HEK293 (cell line): ENCODE measurements at regions not wholly inside any gene's neighbourhood (a gene's known extent, or its start where the extent isn't known, plus 50 kb on each side); places are given as distances from the start of the nearest gene placed in this dataset.
A peak's percentile ranks its signal among the peaks of the same experiment; 100 is the strongest.

Experiments used
- CTCF ChIA-PET: fragments of 350-600 bp; formaldehyde crosslinking; extraction: SDS; loops from one replicate; lab custom pipeline; 2021; ENCODE audit warnings: antibody characterized with exemption; lab: Yijun Ruan, JAX
- POLR2A ChIA-PET: fragments of 300-600 bp; formaldehyde crosslinking; extraction: SDS; loops from one replicate; lab custom pipeline; 2020; ENCODE audit warnings: antibody characterized with exemption, inconsistent platforms; lab: Yijun Ruan, JAX
- H3K27ac ChIP-seq: fragments of 200-500 bp; sonication (Bioruptor generic); 2 replicates; pipeline ENCODE4 v1.5.1; 2014; ENCODE audit warnings: low read depth, low read length, control low read depth, inconsistent platforms; ENCODE audit errors: extremely low read depth
- H3K36me3 ChIP-seq, 2 experiments: fragments of 200-500 bp in 1 of 2; sonication (Bioruptor generic) in 1 of 2; 1 replicate in 1 of 2; 2 replicates in 1 of 2; pipeline ENCODE4 v1.5.1; 2014 to 2017; ENCODE audit warnings: inconsistent platforms in 2 of 2, low read length in 2 of 2; ENCODE audit not compliant: control insufficient read depth in 2 of 2, insufficient read depth in 1 of 2
- H3K4me1 ChIP-seq: fragments of 200-500 bp; sonication (Bioruptor generic); 2 replicates; pipeline ENCODE4 v1.5.1; 2014; ENCODE audit warnings: mild to moderate bottlenecking, low read length, inconsistent platforms; ENCODE audit not compliant: control insufficient read depth, insufficient read depth
- H3K4me3 ChIP-seq: 2 replicates; pipeline ENCODE4 v1.5.1; 2011; ENCODE audit warnings: low read depth, mild to moderate bottlenecking, control low read depth, low read length, moderate library complexity
- H3K9me3 ChIP-seq: fragments of 200-500 bp; sonication (Bioruptor generic); 2 replicates; pipeline ENCODE4 v1.5.1; 2014; ENCODE audit warnings: low read depth, low read length, inconsistent platforms; ENCODE audit not compliant: control insufficient read depth, insufficient read depth
- FEZF1 ChIP-seq: fragments of 450-650 bp; formaldehyde crosslinking; IDR thresholded peaks from 2 replicates; pipeline ENCODE4 v1.5.1; 2016; ENCODE audit warnings: missing biosample characterization, missing genetic modification characterization
- INSM2 ChIP-seq: fragments of 450-650 bp; formaldehyde crosslinking; IDR thresholded peaks from 2 replicates; pipeline ENCODE4 v1.5.1; 2016; ENCODE audit warnings: missing biosample characterization, missing genetic modification characterization
- SCRT1 ChIP-seq: fragments of 450-650 bp; formaldehyde crosslinking; IDR thresholded peaks from 2 replicates; pipeline ENCODE4 v1.5.1; 2016; ENCODE audit warnings: missing biosample characterization, missing genetic modification characterization, borderline replicate concordance
- SCRT2 ChIP-seq: fragments of 450-650 bp; formaldehyde crosslinking; IDR thresholded peaks from 2 replicates; pipeline ENCODE4 v1.5.1; 2016; ENCODE audit warnings: missing biosample characterization, missing genetic modification characterization
- TCF7L2 ChIP-seq: IDR thresholded peaks from 2 replicates; pipeline ENCODE4 v1.6.1; 2011; ENCODE audit warnings: low read depth, mild to moderate bottlenecking, inconsistent platforms, low read length, moderate library complexity, borderline replicate concordance
- ZNF184 ChIP-seq: fragments of 450-650 bp; IDR thresholded peaks from 2 replicates; pipeline ENCODE4 v1.5.1; 2018; ENCODE audit warnings: missing biosample characterization, mild to moderate bottlenecking, missing genetic modification characterization
- ZNF19 ChIP-seq: fragments of 450-650 bp; formaldehyde crosslinking; IDR thresholded peaks from 2 replicates; pipeline ENCODE4; 2016; ENCODE audit warnings: missing biosample characterization, missing genetic modification characterization, low read depth
- ZNF266 ChIP-seq: fragments of 450-650 bp; formaldehyde crosslinking; IDR thresholded peaks from 2 replicates; pipeline ENCODE4 v1.5.1; 2016; ENCODE audit warnings: missing biosample characterization, missing genetic modification characterization, low read depth
- ZNF362 ChIP-seq: fragments of 450-650 bp; formaldehyde crosslinking; IDR thresholded peaks from 2 replicates; pipeline ENCODE4 v1.5.1; 2016; ENCODE audit warnings: missing biosample characterization, missing genetic modification characterization
- ZNF433 ChIP-seq: fragments of 450-650 bp; formaldehyde crosslinking; IDR thresholded peaks from 2 replicates; pipeline ENCODE4 v1.5.1; 2016; ENCODE audit warnings: missing biosample characterization, missing genetic modification characterization, low read depth
- ZNF561 ChIP-seq: fragments of 450-650 bp; IDR thresholded peaks from 2 replicates; pipeline ENCODE4 v1.5.1; 2018; ENCODE audit warnings: missing biosample characterization, missing genetic modification characterization, borderline replicate concordance
- ZNF843 ChIP-seq: fragments of 450-650 bp; formaldehyde crosslinking; IDR thresholded peaks from 2 replicates; pipeline ENCODE4 v1.5.1; 2016; ENCODE audit warnings: missing biosample characterization, missing genetic modification characterization
- TF ChIP-seq, protein P1 (sequence below): fragments of 450-650 bp; formaldehyde crosslinking; IDR thresholded peaks from 2 replicates; pipeline ENCODE4 v1.5.1; 2016; ENCODE audit warnings: missing biosample characterization, missing genetic modification characterization
- TF ChIP-seq, protein P2 (sequence below): fragments of 450-650 bp; IDR thresholded peaks from 2 replicates; pipeline ENCODE4 v1.5.1; 2018; ENCODE audit warnings: missing biosample characterization, mild to moderate bottlenecking, missing genetic modification characterization
- TF ChIP-seq, protein P3 (sequence below): fragments of 450-650 bp; formaldehyde crosslinking; IDR thresholded peaks from 2 replicates; pipeline ENCODE4 v1.5.1; 2017; ENCODE audit warnings: missing biosample characterization, missing genetic modification characterization

DNA sequence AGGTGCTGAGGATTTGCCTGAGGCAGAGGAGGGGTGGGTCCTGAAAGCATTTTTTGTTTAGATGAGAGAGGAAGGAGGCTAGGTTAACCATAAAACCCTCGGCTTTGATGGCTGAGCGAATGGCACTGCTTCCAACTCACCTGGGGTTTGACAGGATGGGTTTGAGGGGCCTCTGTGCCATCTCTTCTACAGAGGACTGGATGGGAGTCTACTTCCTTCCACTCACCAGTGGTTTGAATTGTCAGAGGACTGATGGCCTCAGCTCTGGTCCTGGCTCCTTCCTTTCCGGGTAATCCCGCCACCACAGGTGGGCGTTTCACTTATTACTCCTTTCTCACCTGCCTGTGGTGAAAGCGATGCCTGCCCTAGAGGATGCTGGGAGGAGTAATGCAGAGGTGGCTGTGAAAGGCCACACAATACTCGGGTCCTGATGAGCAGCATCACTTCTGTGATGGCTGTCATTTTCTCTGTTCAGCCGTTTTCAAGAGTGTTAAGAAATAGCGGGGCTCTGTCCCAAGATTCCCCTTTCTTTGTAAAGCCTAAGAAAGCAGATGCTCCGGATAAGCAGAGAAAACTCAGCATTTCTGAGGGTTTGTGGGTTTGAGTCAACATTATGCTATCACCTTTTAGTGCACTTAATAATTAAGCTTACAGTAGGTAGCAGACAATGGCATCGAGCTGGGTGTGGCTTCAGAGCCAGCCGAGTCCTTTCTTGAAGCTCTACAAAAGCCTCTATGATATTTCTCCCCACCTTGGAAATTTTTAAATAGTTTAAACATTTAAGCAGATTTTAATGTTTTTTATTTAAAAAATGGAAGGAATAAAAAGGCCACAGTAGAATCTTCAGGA lies 220.7 kb downstream of the HLX start:
- no peak overlapping the region for H3K4me3 ChIP-seq
- CTCF ChIA-PET: interaction anchor here (1.2 kb wide), 1 partner anchor 7 kb away, joined by 3 read pairs; no protein-coding TSS in a partner anchor

GRCh38 chr1:221100611-221101010 lies 221.4 kb downstream of the HLX start:
- Histone ChIP-seq H3K4me3 (no peak overlapping the region), H3K4me1 (no peaks in the 10 kb centered on the region), H3K27ac (no peak overlapping the region), H3K36me3 (no peaks in the 10 kb centered on the region), H3K9me3 (no peaks in the 10 kb centered on the region)
- ChIA-PET CTCF (interaction anchor here (1.2 kb wide), 1 partner anchor 8 kb away, joined by 3 read pairs; no protein-coding TSS in a partner anchor), POLR2A (interaction anchor here (0.8 kb wide), 1 partner anchor 1815 kb away, joined by 3 read pairs; no protein-coding TSS in a partner anchor)
- TF ChIP-seq INSM2 (tag by site-specific recombination) (no peak), SCRT2 (tag by site-specific recombination) (no peak), ZNF266 (tag by site-specific recombination) (no peak), FEZF1 (no peak)
- TF ChIP-seq, all 188 proteins: peak for 0

More for the DNA sequence above, 220.7 kb downstream of the HLX start:
- Histone ChIP-seq H3K9me3 (no peaks in the 10 kb centered on the region), H3K4me1 (no peaks in the 10 kb centered on the region), H3K36me3 (no peaks in the 10 kb centered on the region), H3K27ac (no peak overlapping the region)
- TF ChIP-seq SCRT1 (tag by site-specific recombination) (no peak), ZNF362 (tag by site-specific recombination) (no peak)
- TF ChIP-seq, protein P1, sequence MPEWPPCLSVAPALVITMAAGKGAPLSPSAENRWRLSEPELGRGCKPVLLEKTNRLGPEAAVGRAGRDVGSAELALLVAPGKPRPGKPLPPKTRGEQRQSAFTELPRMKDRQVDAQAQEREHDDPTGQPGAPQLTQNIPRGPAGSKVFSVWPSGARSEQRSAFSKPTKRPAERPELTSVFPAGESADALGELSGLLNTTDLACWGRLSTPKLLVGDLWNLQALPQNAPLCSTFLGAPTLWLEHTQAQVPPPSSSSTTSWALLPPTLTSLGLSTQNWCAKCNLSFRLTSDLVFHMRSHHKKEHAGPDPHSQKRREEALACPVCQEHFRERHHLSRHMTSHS (tag by site-specific recombination): no peak
- POLR2A ChIA-PET: no interaction called here

DNA sequence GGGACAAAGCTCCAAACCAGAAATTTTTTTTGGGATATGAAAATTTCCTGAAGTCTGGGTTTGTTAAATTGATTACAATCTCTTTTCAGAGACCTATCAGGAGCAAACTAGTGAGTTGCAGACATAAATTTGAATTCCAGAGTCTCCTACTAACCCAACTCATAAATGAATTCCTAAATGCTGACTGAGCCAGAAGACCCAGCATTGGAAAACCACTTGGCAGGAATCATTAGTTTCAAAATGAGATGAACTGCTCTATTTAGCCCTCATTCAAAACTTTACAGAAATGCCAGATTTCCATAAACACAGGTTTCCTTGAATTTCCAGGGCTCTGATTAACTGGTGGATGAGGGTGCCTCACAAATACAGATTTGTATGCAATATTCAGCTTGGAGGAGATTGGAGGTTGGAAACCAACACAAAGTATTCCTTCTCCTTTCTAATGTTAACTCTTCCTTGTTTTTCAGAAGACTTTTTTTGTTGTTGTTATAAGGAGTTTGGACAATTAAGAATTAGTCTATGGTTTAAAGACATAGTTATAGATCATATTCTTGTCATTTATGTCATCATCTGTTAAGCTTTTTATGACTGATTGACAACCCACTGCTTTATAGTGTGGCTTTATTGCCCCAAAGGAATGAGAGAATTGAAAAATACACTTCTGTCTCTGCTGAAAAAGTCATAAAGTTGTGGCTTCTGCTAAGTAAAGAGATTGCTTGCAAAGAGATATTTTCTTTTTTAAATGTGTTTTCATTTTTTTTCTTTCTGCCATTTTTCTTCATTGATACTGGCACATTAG lies 222.8 kb downstream of the HLX start:
- POLR2A ChIA-PET: no interaction called here
- H3K4me1 ChIP-seq: no peaks in the 10 kb centered on the region
- no peak overlapping the region for H3K4me3 ChIP-seq
- no peak overlapping the region for H3K27ac ChIP-seq
- H3K36me3 ChIP-seq: no peaks in the 10 kb centered on the region
- TF ChIP-seq ZNF843 (tag by site-specific recombination) (no peak), TCF7L2 (no peak), ZNF433 (tag by site-specific recombination) (no peak), ZNF184 (tag by site-specific recombination) (no peak), ZNF561 (no peak), ZNF19 (tag by site-specific recombination) (no peak)
- TF ChIP-seq, protein P2, sequence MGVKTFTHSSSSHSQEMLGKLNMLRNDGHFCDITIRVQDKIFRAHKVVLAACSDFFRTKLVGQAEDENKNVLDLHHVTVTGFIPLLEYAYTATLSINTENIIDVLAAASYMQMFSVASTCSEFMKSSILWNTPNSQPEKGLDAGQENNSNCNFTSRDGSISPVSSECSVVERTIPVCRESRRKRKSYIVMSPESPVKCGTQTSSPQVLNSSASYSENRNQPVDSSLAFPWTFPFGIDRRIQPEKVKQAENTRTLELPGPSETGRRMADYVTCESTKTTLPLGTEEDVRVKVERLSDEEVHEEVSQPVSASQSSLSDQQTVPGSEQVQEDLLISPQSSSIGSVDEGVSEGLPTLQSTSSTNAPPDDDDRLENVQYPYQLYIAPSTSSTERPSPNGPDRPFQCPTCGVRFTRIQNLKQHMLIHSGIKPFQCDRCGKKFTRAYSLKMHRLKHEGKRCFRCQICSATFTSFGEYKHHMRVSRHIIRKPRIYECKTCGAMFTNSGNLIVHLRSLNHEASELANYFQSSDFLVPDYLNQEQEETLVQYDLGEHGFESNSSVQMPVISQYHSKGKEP (tag by site-specific recombination): no peak
- TF ChIP-seq, protein P3, sequence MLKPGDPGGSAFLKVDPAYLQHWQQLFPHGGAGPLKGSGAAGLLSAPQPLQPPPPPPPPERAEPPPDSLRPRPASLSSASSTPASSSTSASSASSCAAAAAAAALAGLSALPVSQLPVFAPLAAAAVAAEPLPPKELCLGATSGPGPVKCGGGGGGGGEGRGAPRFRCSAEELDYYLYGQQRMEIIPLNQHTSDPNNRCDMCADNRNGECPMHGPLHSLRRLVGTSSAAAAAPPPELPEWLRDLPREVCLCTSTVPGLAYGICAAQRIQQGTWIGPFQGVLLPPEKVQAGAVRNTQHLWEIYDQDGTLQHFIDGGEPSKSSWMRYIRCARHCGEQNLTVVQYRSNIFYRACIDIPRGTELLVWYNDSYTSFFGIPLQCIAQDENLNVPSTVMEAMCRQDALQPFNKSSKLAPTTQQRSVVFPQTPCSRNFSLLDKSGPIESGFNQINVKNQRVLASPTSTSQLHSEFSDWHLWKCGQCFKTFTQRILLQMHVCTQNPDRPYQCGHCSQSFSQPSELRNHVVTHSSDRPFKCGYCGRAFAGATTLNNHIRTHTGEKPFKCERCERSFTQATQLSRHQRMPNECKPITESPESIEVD (tag by site-specific recombination): peak; percentile 50
- TF ChIP-seq, all 188 proteins: peak for 1
- H3K9me3 ChIP-seq: no peaks in the 10 kb centered on the region
- CTCF ChIA-PET: interaction anchor here (0.5 kb wide), 2 partner anchors 54 to 414 kb away, joined by 3 to 4 read pairs; no protein-coding TSS in a partner anchor
